Gastrocnemius medialis (tissue), 4 donors: ENCODE measurements at regions not wholly inside any gene's neighbourhood (a gene's known extent, or its start where the extent isn't known, plus 50 kb on each side); places are given as distances from the start of the nearest gene placed in this dataset.

ENCODE experiments used
- CTCF ChIP-seq, 5 experiments: fragments of 450-650 bp in 3 of 5; fragments of 200-600 bp in 2 of 5; sonication (generic) in 2 of 5; IDR thresholded peaks in 4 of 5; conservative IDR thresholded peaks in 1 of 5; 1 replicate in 4 of 5; 2 replicates in 1 of 5; pipeline ENCODE4 v1.5.1; 2016 to 2019; ENCODE audit warnings: antibody characterized with exemption in 5 of 5, mild to moderate bottlenecking in 3 of 5, moderate library complexity in 3 of 5
- POLR2A ChIP-seq, 2 donors: fragments of 450-650 bp; IDR thresholded peaks; one replicate each; pipeline ENCODE4 v1.6.1; 2017; ENCODE audit warnings: antibody characterized with exemption in 2 of 2, mild to moderate bottlenecking in 2 of 2, moderate library complexity in 2 of 2

GRCh38 chr6:21947731-21948386, 349.0 kb downstream of the PRL start:
- TF ChIP-seq CTCF (IDR thresholded peaks at IDR 0.05 in 4 of 5, conservative IDR thresholded peaks at IDR 0.05 in 1 of 5) = no peak
- no peak for TF ChIP-seq POLR2A (IDR thresholded peaks at IDR 0.05)
